ENCODE measurements at regions not wholly inside any gene's neighbourhood (a gene's known extent, or its start where the extent isn't known, plus 50 kb on each side); places are given as distances from the start of the nearest gene placed in this dataset.

DNA sequence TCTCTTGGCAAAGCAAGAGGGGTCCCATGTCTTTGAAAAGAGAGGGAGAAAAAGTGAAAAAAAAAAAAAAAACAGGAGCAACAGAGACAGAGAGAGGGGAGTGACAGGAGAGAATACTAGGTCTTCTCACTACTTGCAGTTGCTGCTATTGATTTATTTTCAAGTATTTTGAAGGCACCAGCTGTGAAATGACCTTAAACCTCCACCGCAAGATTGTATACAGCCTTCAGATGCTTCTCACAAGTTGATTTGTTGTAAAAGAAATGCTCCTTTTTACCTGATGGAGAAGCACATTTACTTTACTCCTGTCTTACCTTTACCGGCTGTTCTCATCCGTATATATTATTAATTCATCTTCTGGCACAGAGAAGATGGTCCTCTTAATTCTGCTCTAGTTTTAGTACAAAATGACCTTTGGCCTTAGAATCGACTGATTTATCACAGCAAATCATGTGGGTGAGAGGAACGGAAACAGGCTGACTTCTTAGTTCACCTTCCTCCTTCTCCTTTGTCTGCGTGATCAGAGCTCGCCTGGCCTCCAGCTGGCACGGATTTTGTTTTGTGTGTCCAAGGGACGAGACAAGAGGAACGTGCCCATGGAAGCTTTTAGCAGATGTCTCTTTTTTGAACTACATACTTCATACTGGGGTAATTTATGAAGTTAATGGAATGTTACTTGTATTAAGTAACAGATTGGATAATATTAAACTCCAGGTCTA, 82.4 kb upstream of the PACRGL start:
- Histone ChIP-seq H3K36me3 (no peaks in the 10 kb centered on the region), H3K9me3 (replicated peaks) (no peaks in the 10 kb centered on the region), H3K27ac (no peak overlapping the region), H3K27me3 (0 out of 2 replicates have a peak, but pooled peaks cover 6% of the 10 kb centered on the region), H3K4me1 (no peaks in the 10 kb centered on the region), H3K4me3 (no peak overlapping the region)
- DNase-seq, result no peak

- Histone ChIP-seq H3K4me3 (no peak overlapping the region), H3K4me1 (no peaks in the 10 kb centered on the region)
These were observed 81.5 kb upstream of the PACRGL start for GRCh38 chr4:20618731-20619130.

DNA sequence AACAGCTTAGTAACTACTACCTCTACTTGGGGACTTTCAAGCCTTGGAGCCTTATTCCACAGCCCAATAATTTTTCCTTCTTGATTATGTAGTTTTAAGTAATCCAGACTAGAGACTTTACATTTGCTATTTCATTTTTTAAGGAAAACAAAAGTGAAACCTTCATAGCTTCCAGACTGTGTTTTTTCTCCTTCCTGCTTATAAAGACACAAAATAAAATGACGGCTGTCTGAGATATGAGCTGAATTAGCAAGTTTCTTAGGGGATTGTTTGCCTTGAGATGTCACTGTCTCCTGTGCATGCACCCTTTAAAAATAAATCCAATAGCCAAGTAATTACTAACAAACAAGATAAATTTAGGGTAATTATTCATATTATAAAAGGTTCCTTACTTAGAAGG, 78.8 kb upstream of the PACRGL start:
- DNase-seq, result no peak
- Histone ChIP-seq H3K36me3 (no peaks in the 10 kb centered on the region), H3K27ac (no peak overlapping the region), H3K4me1 (no peaks in the 10 kb centered on the region), H3K4me3 (no peak overlapping the region), H3K9me3 (replicated peaks) (no peaks in the 10 kb centered on the region), H3K27me3 (0 out of 2 replicates have a peak, but pooled peaks cover 12% of the 10 kb centered on the region)

More at GRCh38 chr4:20618731-20619130, 81.5 kb upstream of the PACRGL start:
- Histone ChIP-seq H3K27ac (no peak overlapping the region), H3K36me3 (no peaks in the 10 kb centered on the region), H3K27me3 (0 out of 2 replicates have a peak, but pooled peaks cover 6% of the 10 kb centered on the region), H3K9me3 (replicated peaks) (no peaks in the 10 kb centered on the region)
- DNase-seq, result no peak

GRCh38 chr4:20622701-20623100, 77.6 kb upstream of the PACRGL start:
- H3K4me3 ChIP-seq, result no peak overlapping the region
- no peak overlapping the region for H3K27ac ChIP-seq
- no peaks in the 10 kb centered on the region for H3K4me1 ChIP-seq
- DNase-seq, result no peak
- H3K27me3 ChIP-seq, result 0 out of 2 replicates have a peak, but pooled peaks cover 12% of the 10 kb centered on the region
- no peaks in the 10 kb centered on the region for H3K9me3 ChIP-seq (replicated peaks)
- H3K36me3 ChIP-seq, result no peaks in the 10 kb centered on the region

GRCh38 chr4:20623939-20624338, 76.3 kb upstream of the PACRGL start:
- Histone ChIP-seq H3K27me3 (0 out of 2 replicates have a peak, but pooled peaks cover 6% of the 10 kb centered on the region), H3K9me3 (replicated peaks) (no peaks in the 10 kb centered on the region), H3K36me3 (no peaks in the 10 kb centered on the region), H3K27ac (no peak overlapping the region), H3K4me1 (no peaks in the 10 kb centered on the region), H3K4me3 (no peak overlapping the region)
- DNase-seq, result no peak

DNA sequence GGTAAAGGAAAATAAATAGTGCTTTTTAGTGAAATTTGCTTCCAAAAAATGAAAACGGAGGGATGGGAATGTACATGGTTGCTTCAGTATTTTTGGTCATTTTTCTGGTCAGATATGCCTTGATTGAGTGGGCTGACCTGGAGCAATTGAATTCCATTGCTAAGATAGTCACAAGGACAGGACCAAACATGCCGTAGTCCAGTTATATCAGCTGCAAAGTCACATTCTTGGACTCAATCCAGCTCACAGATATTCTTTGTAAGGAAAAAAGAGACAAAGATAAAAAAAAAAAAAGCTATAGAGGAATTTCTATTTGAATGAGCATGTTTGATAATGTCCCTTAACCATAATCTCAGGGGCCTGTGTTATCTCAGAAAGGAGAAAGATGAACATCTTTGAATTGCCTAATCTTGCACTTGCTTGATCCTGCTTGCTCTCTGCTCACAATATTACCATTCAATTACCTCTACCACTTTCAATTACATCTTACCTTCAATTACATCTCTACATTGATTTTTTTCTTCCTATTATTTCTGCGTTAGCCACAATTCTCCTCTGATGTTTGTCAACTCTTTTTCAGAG, 75.4 kb upstream of the PACRGL start:
- H3K27ac ChIP-seq, result no peak overlapping the region
- H3K4me1 ChIP-seq, result no peaks in the 10 kb centered on the region
- H3K4me3 ChIP-seq, result no peak overlapping the region
- 0 out of 2 replicates have a peak, but pooled peaks cover 6% of the 10 kb centered on the region for H3K27me3 ChIP-seq
- DNase-seq, result no peak
- no peaks in the 10 kb centered on the region for H3K36me3 ChIP-seq
- no peaks in the 10 kb centered on the region for H3K9me3 ChIP-seq (replicated peaks)

DNA sequence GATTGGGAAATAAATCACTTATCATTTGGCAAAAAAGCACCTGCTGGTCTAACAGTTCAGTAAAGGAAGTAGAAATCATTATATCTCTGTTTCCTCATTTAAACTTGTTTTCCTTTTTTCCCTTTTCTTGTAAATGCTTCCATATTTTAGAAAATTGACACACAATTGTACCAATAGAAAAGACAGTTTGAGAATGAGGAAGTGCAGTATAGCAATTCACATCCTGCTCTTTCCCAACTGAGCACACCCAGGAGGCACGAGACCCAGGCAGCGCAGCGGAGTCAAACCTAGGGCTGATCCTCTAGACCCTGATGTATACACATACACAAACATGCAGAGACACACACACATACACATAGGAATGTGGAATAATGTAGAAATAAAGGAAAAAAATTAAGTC, 74.8 kb upstream of the PACRGL start:
- no peak overlapping the region for H3K27ac ChIP-seq
- no peaks in the 10 kb centered on the region for H3K4me1 ChIP-seq
- H3K36me3 ChIP-seq, result no peaks in the 10 kb centered on the region
- no peak overlapping the region for H3K4me3 ChIP-seq
- no peak for DNase-seq
- H3K27me3 ChIP-seq, result 0 out of 2 replicates have a peak, but pooled peaks cover 6% of the 10 kb centered on the region
- H3K9me3 ChIP-seq (replicated peaks), result no peaks in the 10 kb centered on the region

DNA sequence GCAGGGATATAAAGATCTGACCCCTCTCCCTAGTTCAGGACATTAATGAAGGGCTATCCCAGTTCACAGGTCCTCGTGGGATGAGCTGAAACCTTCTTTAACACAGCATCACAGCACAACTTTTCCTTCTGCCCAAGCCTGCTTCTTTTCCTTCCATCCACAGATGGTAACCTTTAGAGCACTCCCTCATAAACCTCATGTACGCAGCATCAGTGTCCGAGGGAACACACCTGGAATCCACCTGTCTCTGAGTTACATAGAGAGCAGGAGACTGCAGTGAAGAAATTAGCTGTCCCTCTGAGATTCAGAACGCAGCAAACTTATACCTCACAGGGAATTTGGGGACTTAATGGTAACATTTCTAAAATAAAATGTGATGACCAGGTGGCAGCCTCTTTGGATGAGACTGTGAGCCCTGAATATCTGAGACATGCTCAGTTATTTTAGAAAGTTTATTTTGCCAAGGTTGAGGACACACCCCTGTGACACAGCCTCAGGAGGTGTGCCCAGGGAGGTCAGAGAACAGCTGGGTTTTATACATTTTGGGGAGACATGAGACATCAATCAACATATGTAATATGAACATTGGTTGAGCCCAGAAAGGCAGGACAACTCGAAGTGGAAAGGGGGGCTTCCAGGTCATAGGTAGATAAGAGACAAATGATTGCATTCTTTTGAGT, 73.8 kb upstream of the PACRGL start:
- Histone ChIP-seq H3K27ac (no peak overlapping the region), H3K4me1 (no peaks in the 10 kb centered on the region), H3K9me3 (replicated peaks) (no peaks in the 10 kb centered on the region), H3K4me3 (no peak overlapping the region), H3K27me3 (0 out of 2 replicates have a peak, but pooled peaks cover 6% of the 10 kb centered on the region), H3K36me3 (no peaks in the 10 kb centered on the region)
- no peak for DNase-seq

DNA sequence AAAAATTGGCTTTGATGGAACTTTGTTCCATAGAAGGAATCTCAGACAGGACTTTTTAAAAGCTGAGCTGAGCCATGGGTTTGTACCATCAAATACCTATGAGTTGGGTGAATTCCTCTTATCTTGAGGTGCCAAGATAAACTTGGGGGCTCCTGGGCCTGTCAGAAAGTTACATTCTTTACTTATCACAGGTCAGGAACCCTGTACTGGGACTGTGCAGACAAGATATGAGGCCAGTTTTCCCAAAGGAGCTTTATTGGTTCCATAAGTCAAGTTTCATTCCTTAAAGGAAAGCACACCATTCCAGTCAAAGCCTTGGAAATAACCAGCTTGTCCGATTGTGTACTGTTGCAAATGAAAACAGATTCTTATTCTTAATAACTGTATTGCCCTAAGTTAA, 72.4 kb upstream of the PACRGL start:
- DNase-seq, result no peak
- Histone ChIP-seq H3K9me3 (replicated peaks) (no peaks in the 10 kb centered on the region), H3K36me3 (no peaks in the 10 kb centered on the region), H3K4me1 (no peaks in the 10 kb centered on the region), H3K27me3 (0 out of 2 replicates have a peak, but pooled peaks cover 6% of the 10 kb centered on the region), H3K27ac (no peak overlapping the region), H3K4me3 (no peak overlapping the region)

- no peaks in the 10 kb centered on the region for H3K36me3 ChIP-seq
- no peaks in the 10 kb centered on the region for H3K9me3 ChIP-seq (replicated peaks)
- 0 out of 2 replicates have a peak, but pooled peaks cover 4% of the 10 kb centered on the region for H3K27me3 ChIP-seq
- no peak for DNase-seq
- H3K4me1 ChIP-seq, result no peaks in the 10 kb centered on the region
- no peak overlapping the region for H3K4me3 ChIP-seq
- no peak overlapping the region for H3K27ac ChIP-seq
These were observed 70.8 kb upstream of the PACRGL start for GRCh38 chr4:20629186-20630106.

- Histone ChIP-seq H3K4me1 (no peaks in the 10 kb centered on the region), H3K36me3 (no peaks in the 10 kb centered on the region), H3K4me3 (no peak overlapping the region), H3K27ac (no peak overlapping the region), H3K9me3 (replicated peaks) (no peaks in the 10 kb centered on the region), H3K27me3 (no peaks in the 10 kb centered on the region)
- DNase-seq, result no peak
These were observed 61.4 kb upstream of the PACRGL start for GRCh38 chr4:20638825-20639224.

DNA sequence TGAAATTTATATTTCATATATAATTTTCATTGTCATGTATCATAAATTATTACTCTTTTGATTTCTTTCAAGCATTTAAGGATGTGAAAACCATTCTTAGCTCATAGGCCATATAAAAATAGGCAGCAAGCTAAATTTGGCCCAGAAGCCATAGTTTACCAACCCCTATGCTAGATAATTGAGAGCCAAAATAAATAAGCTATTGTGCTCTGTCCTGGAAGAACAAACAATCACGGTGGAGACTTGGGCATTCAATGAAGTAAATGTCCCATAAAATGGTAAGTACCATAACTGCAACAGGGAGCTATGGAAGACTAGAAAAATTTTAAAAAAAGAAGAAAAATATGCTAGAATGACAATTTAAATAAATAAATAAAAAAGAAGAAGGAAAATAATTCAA, 60.9 kb upstream of the PACRGL start:
- no peak for DNase-seq
- Histone ChIP-seq H3K4me1 (no peaks in the 10 kb centered on the region), H3K9me3 (replicated peaks) (no peaks in the 10 kb centered on the region), H3K27me3 (no peaks in the 10 kb centered on the region), H3K27ac (no peak overlapping the region), H3K4me3 (no peak overlapping the region), H3K36me3 (no peaks in the 10 kb centered on the region)

- Histone ChIP-seq H3K27ac (no peak overlapping the region), H3K36me3 (no peaks in the 10 kb centered on the region), H3K27me3 (no peaks in the 10 kb centered on the region), H3K4me1 (peaks cover 3% of the 10 kb centered on the region), H3K9me3 (replicated peaks) (no peaks in the 10 kb centered on the region), H3K4me3 (no peak overlapping the region)
- DNase-seq, result no peak
These were observed 59.3 kb upstream of the PACRGL start for GRCh38 chr4:20640989-20641388.

DNA sequence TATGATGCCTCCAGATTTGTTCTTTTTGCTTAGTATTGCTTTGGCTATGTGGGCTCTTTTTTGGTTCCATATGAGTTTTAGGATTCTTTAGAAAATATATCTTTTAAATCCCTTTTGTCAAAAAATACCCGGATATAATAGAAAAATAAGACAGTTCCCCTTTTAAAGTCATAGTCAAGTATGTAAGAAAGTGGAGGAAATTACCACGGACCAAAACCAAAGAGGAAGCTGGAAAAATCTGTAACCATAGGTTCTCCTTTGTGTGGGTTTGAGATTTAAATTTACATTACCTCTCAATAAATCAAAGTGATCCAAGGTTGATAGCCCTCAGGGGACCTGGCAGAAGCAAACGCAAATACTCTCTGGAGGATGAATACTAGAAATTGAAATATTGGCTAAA, 58.3 kb upstream of the PACRGL start:
- no peaks in the 10 kb centered on the region for H3K36me3 ChIP-seq
- peaks cover 5% of the 10 kb centered on the region for H3K4me1 ChIP-seq
- H3K9me3 ChIP-seq (replicated peaks), result no peaks in the 10 kb centered on the region
- no peak overlapping the region for H3K27ac ChIP-seq
- DNase-seq, result no peak
- H3K4me3 ChIP-seq, result no peak overlapping the region
- H3K27me3 ChIP-seq, result no peaks in the 10 kb centered on the region
